GM21529 (cell line): ENCODE measurements at regions not wholly inside any gene's neighbourhood (a gene's known extent, or its start where the extent isn't known, plus 50 kb on each side); places are given as distances from the start of the nearest gene placed in this dataset.

Source experiments
- ATAC-seq: cut with Tn5 transposase; IDR thresholded peaks from one replicate; pipeline ENCODE4 v1.9.1; 2021; ENCODE audit not compliant: unreplicated experiment

GRCh38 chr17:5784791-5785190 is 200.5 kb upstream of the NLRP1 start:
- ATAC-seq: no peak

- ATAC-seq: no peak
Observed at GRCh38 chr17:5785338-5785737, 201.0 kb upstream of the NLRP1 start.

- peak; percentile 80 for ATAC-seq
Observed at GRCh38 chr17:5785867-5786509, 201.7 kb upstream of the NLRP1 start.

- ATAC-seq: peak; percentile 10
Observed at GRCh38 chr17:5786510-5786875, 202.2 kb upstream of the NLRP1 start.

GRCh38 chr17:5788266-5788900 is 204.1 kb upstream of the NLRP1 start:
- no peak for ATAC-seq

GRCh38 chr17:5789528-5789927 is 205.2 kb upstream of the NLRP1 start:
- no peak for ATAC-seq

- no peak for ATAC-seq
Observed at GRCh38 chr17:5793157-5793556, 208.8 kb upstream of the NLRP1 start.

- ATAC-seq: no peak
Observed at GRCh38 chr17:5793899-5794298, 209.6 kb upstream of the NLRP1 start.

GRCh38 chr17:5794385-5794784 is 210.1 kb upstream of the NLRP1 start:
- ATAC-seq: no peak

GRCh38 chr17:5794881-5795506 is 210.7 kb upstream of the NLRP1 start:
- no peak for ATAC-seq

- ATAC-seq: no peak
Observed at GRCh38 chr17:5797447-5798050, 213.2 kb upstream of the NLRP1 start.

GRCh38 chr17:5798094-5798493 is 213.8 kb upstream of the NLRP1 start:
- ATAC-seq: no peak

- ATAC-seq: no peak
Observed at GRCh38 chr17:5800131-5800530, 215.8 kb upstream of the NLRP1 start.

- ATAC-seq: no peak
Observed at GRCh38 chr17:5800646-5801045, 216.3 kb upstream of the NLRP1 start.

- no peak for ATAC-seq
Observed at GRCh38 chr17:5804251-5804650, 219.9 kb upstream of the NLRP1 start.

GRCh38 chr17:5809056-5809455 is 224.7 kb upstream of the NLRP1 start:
- no peak for ATAC-seq

- ATAC-seq: no peak
Observed at GRCh38 chr17:5809580-5810188, 225.4 kb upstream of the NLRP1 start.

- ATAC-seq: no peak
Observed at GRCh38 chr17:5812590-5812989, 228.3 kb upstream of the NLRP1 start.

- ATAC-seq: no peak
Observed at GRCh38 chr17:5813357-5813756, 229.0 kb upstream of the NLRP1 start.

GRCh38 chr17:5815396-5815795 is 231.1 kb upstream of the NLRP1 start:
- ATAC-seq: no peak

- ATAC-seq: no peak
Observed at GRCh38 chr17:5816491-5817070, 232.3 kb upstream of the NLRP1 start.
